HEK293 (cell line): ENCODE measurements at regions not wholly inside any gene's neighbourhood (a gene's known extent, or its start where the extent isn't known, plus 50 kb on each side); places are given as distances from the start of the nearest gene placed in this dataset.

Experiments used
- HOXC10 ChIP-seq: sonication (generic); formaldehyde crosslinking; IDR thresholded peaks from 2 replicates; pipeline ENCODE4 v1.8.1; 2023; ENCODE audit warnings: mild to moderate bottlenecking, missing genetic modification reagents
- KLF8 ChIP-seq: fragments of 450-650 bp; formaldehyde crosslinking; IDR thresholded peaks from 2 replicates; pipeline ENCODE4 v1.5.1; 2016; ENCODE audit warnings: missing biosample characterization, missing genetic modification characterization
- OSR2 ChIP-seq: fragments of 450-650 bp; formaldehyde crosslinking; IDR thresholded peaks from 2 replicates; pipeline ENCODE4 v1.5.1; 2016; ENCODE audit warnings: missing biosample characterization, missing genetic modification characterization
- PRDM1 ChIP-seq: fragments of 450-650 bp; formaldehyde crosslinking; IDR thresholded peaks from 2 replicates; pipeline ENCODE4; 2016; ENCODE audit warnings: missing biosample characterization, missing genetic modification characterization
- REPIN1 ChIP-seq: fragments of 450-650 bp; formaldehyde crosslinking; IDR thresholded peaks from 2 replicates; pipeline ENCODE4 v1.5.1; 2017; ENCODE audit warnings: missing biosample characterization, missing genetic modification characterization, low read depth
- TCF7L2 ChIP-seq: IDR thresholded peaks from 2 replicates; pipeline ENCODE4 v1.6.1; 2011; ENCODE audit warnings: low read depth, mild to moderate bottlenecking, inconsistent platforms, low read length, moderate library complexity, borderline replicate concordance
- YY1 ChIP-seq: fragments of 450-650 bp; formaldehyde crosslinking; IDR thresholded peaks from 2 replicates; pipeline ENCODE4 v1.5.1; 2018; ENCODE audit warnings: missing biosample characterization, missing genetic modification characterization
- ZBTB26 ChIP-seq: fragments of 450-650 bp; formaldehyde crosslinking; optimal IDR thresholded peaks from 2 replicates; pipeline ENCODE3; 2016; ENCODE audit warnings: missing biosample characterization, mild to moderate bottlenecking, missing genetic modification characterization
- ZEB2 ChIP-seq: fragments of 450-650 bp; formaldehyde crosslinking; IDR thresholded peaks from 2 replicates; pipeline ENCODE4 v1.5.1; 2016; ENCODE audit warnings: missing biosample characterization, missing genetic modification characterization
- ZFP37 ChIP-seq: fragments of 450-650 bp; formaldehyde crosslinking; IDR thresholded peaks from 2 replicates; pipeline ENCODE4 v1.5.1; 2016; ENCODE audit warnings: missing biosample characterization, missing genetic modification characterization
- ZFP41 ChIP-seq: fragments of 450-650 bp; formaldehyde crosslinking; IDR thresholded peaks from 2 replicates; pipeline ENCODE4 v1.5.1; 2016; ENCODE audit warnings: missing biosample characterization, missing genetic modification characterization, borderline replicate concordance
- ZFP69B ChIP-seq: fragments of 450-650 bp; formaldehyde crosslinking; IDR thresholded peaks from 2 replicates; pipeline ENCODE4 v1.5.1; 2016; ENCODE audit warnings: missing biosample characterization, missing genetic modification characterization
- ZNF146 ChIP-seq: fragments of 450-650 bp; formaldehyde crosslinking; IDR thresholded peaks from 2 replicates; pipeline ENCODE4 v1.5.1; 2016; ENCODE audit warnings: missing biosample characterization, missing genetic modification characterization
- ZNF169 ChIP-seq: fragments of 450-650 bp; formaldehyde crosslinking; IDR thresholded peaks from 2 replicates; pipeline ENCODE4 v1.5.1; 2016; ENCODE audit warnings: missing biosample characterization, missing genetic modification characterization
- ZNF433 ChIP-seq: fragments of 450-650 bp; formaldehyde crosslinking; IDR thresholded peaks from 2 replicates; pipeline ENCODE4 v1.5.1; 2016; ENCODE audit warnings: missing biosample characterization, missing genetic modification characterization, low read depth
- ZNF501 ChIP-seq: fragments of 450-650 bp; formaldehyde crosslinking; IDR thresholded peaks from 2 replicates; pipeline ENCODE4 v1.5.1; 2016; ENCODE audit warnings: missing biosample characterization, missing genetic modification characterization
- ZNF521 ChIP-seq: fragments of 450-650 bp; formaldehyde crosslinking; IDR thresholded peaks from 2 replicates; pipeline ENCODE4 v1.5.1; 2017; ENCODE audit warnings: missing biosample characterization, mild to moderate bottlenecking, missing genetic modification characterization
- ZNF548 ChIP-seq: fragments of 450-650 bp; formaldehyde crosslinking; IDR thresholded peaks from 2 replicates; pipeline ENCODE4 v1.5.1; 2016; ENCODE audit warnings: missing biosample characterization, missing genetic modification characterization
- ZNF600 ChIP-seq: fragments of 450-650 bp; formaldehyde crosslinking; IDR thresholded peaks from 2 replicates; pipeline ENCODE4 v1.5.1; 2016; ENCODE audit warnings: missing biosample characterization, missing genetic modification characterization
- ZNF670 ChIP-seq: fragments of 450-650 bp; formaldehyde crosslinking; IDR thresholded peaks from 2 replicates; pipeline ENCODE4 v1.5.1; 2016; ENCODE audit warnings: missing biosample characterization, missing genetic modification characterization, low read depth
- ZNF768 ChIP-seq: fragments of 450-650 bp; formaldehyde crosslinking; IDR thresholded peaks from 2 replicates; pipeline ENCODE4 v1.5.1; 2018; ENCODE audit warnings: missing biosample characterization, mild to moderate bottlenecking, missing genetic modification characterization
- ZNF776 ChIP-seq: fragments of 450-650 bp; formaldehyde crosslinking; IDR thresholded peaks from 2 replicates; pipeline ENCODE4 v1.5.0; 2017; ENCODE audit warnings: missing biosample characterization, missing genetic modification characterization, borderline replicate concordance
- ZNF785 ChIP-seq: fragments of 450-650 bp; formaldehyde crosslinking; IDR thresholded peaks from 2 replicates; pipeline ENCODE4 v1.5.1; 2016; ENCODE audit warnings: missing biosample characterization, missing genetic modification characterization
- ZNF791 ChIP-seq: fragments of 450-650 bp; formaldehyde crosslinking; IDR thresholded peaks from 2 replicates; pipeline ENCODE4 v1.5.1; 2016; ENCODE audit warnings: missing biosample characterization, missing genetic modification characterization
- ZNF837 ChIP-seq: fragments of 450-650 bp; formaldehyde crosslinking; IDR thresholded peaks from 2 replicates; pipeline ENCODE4 v1.5.1; 2016; ENCODE audit warnings: missing biosample characterization, missing genetic modification characterization
- ZSCAN18 ChIP-seq: fragments of 450-650 bp; formaldehyde crosslinking; IDR thresholded peaks from 2 replicates; pipeline ENCODE4 v1.5.1; 2016; ENCODE audit warnings: missing biosample characterization, missing genetic modification characterization
- TF ChIP-seq, protein P1 (sequence below): fragments of 450-650 bp; formaldehyde crosslinking; IDR thresholded peaks from 2 replicates; pipeline ENCODE4 v1.5.1; 2016; ENCODE audit warnings: missing biosample characterization, missing genetic modification characterization
- TF ChIP-seq, protein P2 (sequence below): fragments of 450-650 bp; formaldehyde crosslinking; conservative IDR thresholded peaks from 2 replicates; pipeline ENCODE4 v1.5.1; 2016; ENCODE audit warnings: low read depth, missing biosample characterization, missing genetic modification characterization
- TF ChIP-seq, protein P3 (sequence below): fragments of 450-650 bp; formaldehyde crosslinking; IDR thresholded peaks from 2 replicates; pipeline ENCODE4 v1.5.1; 2017; ENCODE audit warnings: missing biosample characterization, missing genetic modification characterization
- TF ChIP-seq, protein P4 (sequence below): fragments of 450-650 bp; formaldehyde crosslinking; IDR thresholded peaks from 2 replicates; pipeline ENCODE4 v1.5.1; 2017; ENCODE audit warnings: missing biosample characterization, missing genetic modification characterization

- TF ChIP-seq ZBTB26 (no peak), TCF7L2 (peak; percentile 98), ZNF169 (tag by site-specific recombination) (no peak), PRDM1 (tag by site-specific recombination) (no peak; the same call in 1 of the 2 replicates), ZNF146 (tag by site-specific recombination) (peak; percentile 69), ZNF501 (tag by site-specific recombination) (no peak), ZNF837 (tag by site-specific recombination) (no peak), ZNF600 (peak; percentile 85), ZFP41 (tag by site-specific recombination) (no peak), ZEB2 (tag by site-specific recombination) (peak; percentile 99), ZNF521 (tag by site-specific recombination) (no peak), ZNF433 (tag by site-specific recombination) (no peak), YY1 (tag by site-specific recombination) (no peak), ZSCAN18 (peak; percentile 83), ZFP37 (tag by site-specific recombination) (no peak), ZNF670 (tag by site-specific recombination) (no peak), ZNF785 (peak; percentile 51; the same call in 1 of the 2 replicates), ZNF776 (tag by site-specific recombination) (no peak), ZNF768 (tag by site-specific recombination) (no peak), ZNF791 (tag by site-specific recombination) (no peak), KLF8 (peak; percentile 89), ZFP69B (tag by site-specific recombination) (peak; percentile 95), REPIN1 (tag by site-specific recombination) (no peak), HOXC10 (CRISPR knock-in tag) (no peak), OSR2 (tag by site-specific recombination) (peak; percentile 100), ZNF548 (tag by site-specific recombination) (no peak)
- TF ChIP-seq, protein P1, sequence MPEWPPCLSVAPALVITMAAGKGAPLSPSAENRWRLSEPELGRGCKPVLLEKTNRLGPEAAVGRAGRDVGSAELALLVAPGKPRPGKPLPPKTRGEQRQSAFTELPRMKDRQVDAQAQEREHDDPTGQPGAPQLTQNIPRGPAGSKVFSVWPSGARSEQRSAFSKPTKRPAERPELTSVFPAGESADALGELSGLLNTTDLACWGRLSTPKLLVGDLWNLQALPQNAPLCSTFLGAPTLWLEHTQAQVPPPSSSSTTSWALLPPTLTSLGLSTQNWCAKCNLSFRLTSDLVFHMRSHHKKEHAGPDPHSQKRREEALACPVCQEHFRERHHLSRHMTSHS (tag by site-specific recombination) = peak; percentile 98
- TF ChIP-seq, protein P2, sequence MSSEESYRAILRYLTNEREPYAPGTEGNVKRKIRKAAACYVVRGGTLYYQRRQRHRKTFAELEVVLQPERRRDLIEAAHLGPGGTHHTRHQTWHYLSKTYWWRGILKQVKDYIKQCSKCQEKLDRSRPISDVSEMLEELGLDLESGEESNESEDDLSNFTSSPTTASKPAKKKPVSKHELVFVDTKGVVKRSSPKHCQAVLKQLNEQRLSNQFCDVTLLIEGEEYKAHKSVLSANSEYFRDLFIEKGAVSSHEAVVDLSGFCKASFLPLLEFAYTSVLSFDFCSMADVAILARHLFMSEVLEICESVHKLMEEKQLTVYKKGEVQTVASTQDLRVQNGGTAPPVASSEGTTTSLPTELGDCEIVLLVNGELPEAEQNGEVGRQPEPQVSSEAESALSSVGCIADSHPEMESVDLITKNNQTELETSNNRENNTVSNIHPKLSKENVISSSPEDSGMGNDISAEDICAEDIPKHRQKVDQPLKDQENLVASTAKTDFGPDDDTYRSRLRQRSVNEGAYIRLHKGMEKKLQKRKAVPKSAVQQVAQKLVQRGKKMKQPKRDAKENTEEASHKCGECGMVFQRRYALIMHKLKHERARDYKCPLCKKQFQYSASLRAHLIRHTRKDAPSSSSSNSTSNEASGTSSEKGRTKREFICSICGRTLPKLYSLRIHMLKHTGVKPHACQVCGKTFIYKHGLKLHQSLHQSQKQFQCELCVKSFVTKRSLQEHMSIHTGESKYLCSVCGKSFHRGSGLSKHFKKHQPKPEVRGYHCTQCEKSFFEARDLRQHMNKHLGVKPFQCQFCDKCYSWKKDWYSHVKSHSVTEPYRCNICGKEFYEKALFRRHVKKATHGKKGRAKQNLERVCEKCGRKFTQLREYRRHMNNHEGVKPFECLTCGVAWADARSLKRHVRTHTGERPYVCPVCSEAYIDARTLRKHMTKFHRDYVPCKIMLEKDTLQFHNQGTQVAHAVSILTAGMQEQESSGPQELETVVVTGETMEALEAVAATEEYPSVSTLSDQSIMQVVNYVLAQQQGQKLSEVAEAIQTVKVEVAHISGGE = no peak
- TF ChIP-seq, protein P3, sequence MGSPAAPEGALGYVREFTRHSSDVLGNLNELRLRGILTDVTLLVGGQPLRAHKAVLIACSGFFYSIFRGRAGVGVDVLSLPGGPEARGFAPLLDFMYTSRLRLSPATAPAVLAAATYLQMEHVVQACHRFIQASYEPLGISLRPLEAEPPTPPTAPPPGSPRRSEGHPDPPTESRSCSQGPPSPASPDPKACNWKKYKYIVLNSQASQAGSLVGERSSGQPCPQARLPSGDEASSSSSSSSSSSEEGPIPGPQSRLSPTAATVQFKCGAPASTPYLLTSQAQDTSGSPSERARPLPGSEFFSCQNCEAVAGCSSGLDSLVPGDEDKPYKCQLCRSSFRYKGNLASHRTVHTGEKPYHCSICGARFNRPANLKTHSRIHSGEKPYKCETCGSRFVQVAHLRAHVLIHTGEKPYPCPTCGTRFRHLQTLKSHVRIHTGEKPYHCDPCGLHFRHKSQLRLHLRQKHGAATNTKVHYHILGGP (tag by site-specific recombination) = peak; percentile 86
- TF ChIP-seq, protein P4, sequence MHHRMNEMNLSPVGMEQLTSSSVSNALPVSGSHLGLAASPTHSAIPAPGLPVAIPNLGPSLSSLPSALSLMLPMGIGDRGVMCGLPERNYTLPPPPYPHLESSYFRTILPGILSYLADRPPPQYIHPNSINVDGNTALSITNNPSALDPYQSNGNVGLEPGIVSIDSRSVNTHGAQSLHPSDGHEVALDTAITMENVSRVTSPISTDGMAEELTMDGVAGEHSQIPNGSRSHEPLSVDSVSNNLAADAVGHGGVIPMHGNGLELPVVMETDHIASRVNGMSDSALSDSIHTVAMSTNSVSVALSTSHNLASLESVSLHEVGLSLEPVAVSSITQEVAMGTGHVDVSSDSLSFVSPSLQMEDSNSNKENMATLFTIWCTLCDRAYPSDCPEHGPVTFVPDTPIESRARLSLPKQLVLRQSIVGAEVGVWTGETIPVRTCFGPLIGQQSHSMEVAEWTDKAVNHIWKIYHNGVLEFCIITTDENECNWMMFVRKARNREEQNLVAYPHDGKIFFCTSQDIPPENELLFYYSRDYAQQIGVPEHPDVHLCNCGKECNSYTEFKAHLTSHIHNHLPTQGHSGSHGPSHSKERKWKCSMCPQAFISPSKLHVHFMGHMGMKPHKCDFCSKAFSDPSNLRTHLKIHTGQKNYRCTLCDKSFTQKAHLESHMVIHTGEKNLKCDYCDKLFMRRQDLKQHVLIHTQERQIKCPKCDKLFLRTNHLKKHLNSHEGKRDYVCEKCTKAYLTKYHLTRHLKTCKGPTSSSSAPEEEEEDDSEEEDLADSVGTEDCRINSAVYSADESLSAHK (tag by site-specific recombination) = peak; percentile 96
Measured at GRCh38 chr17:71438631-71439146, 682.1 kb upstream of the SOX9 start (continued).
